Gastroesophageal sphincter (tissue), 3 donors: ENCODE measurements at regions not wholly inside any gene's neighbourhood (a gene's known extent, or its start where the extent isn't known, plus 50 kb on each side); places are given as distances from the start of the nearest gene placed in this dataset.

Source experiments
- EP300 ChIP-seq: sonication (generic); formaldehyde crosslinking; IDR thresholded peaks from one replicate; pipeline ENCODE4 v1.6.1; 2017; ENCODE audit warnings: antibody characterized with exemption, mild to moderate bottlenecking
- POLR2A ChIP-seq, 2 donors: fragments of 450-650 bp; IDR thresholded peaks; one replicate each; pipeline ENCODE4 v1.6.1; 2017; ENCODE audit warnings: antibody characterized with exemption in 2 of 2, mild to moderate bottlenecking in 2 of 2, moderate library complexity in 1 of 2
- POLR2AphosphoS5 ChIP-seq: sonication (generic); formaldehyde crosslinking; IDR thresholded peaks from one replicate; pipeline ENCODE4 v1.6.1; 2017; ENCODE audit warnings: antibody characterized with exemption
- TF ChIP-seq, protein P1 (sequence below), 4 experiments: fragments of 200-600 bp in 2 of 4; fragments of 450-650 bp in 2 of 4; sonication (generic) in 1 of 4; IDR thresholded peaks; one replicate each; pipeline ENCODE4 v1.5.1; 2017 to 2019; ENCODE audit warnings: antibody characterized with exemption in 4 of 4, mild to moderate bottlenecking in 2 of 4, moderate library complexity in 2 of 4

DNA sequence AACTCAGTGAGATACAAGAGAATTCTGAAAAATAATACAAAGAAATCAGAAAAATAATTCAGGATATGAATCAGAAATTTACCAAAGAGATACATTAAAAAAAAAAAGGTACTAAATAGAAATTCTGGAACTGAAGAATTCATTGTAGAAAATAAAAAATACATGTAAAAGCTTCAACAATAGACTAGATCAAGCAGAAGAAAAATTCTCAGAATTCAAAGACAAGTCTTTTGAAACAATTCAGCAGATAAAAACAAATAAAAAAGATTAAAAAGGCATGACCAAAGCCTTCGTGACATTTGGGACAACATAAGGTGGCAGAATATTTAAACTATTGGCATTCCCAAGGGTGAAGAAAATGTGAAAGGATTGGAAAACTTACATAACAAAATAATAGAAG lies 133.1 kb upstream of the CNOT2 start:
- TF ChIP-seq, protein P1, sequence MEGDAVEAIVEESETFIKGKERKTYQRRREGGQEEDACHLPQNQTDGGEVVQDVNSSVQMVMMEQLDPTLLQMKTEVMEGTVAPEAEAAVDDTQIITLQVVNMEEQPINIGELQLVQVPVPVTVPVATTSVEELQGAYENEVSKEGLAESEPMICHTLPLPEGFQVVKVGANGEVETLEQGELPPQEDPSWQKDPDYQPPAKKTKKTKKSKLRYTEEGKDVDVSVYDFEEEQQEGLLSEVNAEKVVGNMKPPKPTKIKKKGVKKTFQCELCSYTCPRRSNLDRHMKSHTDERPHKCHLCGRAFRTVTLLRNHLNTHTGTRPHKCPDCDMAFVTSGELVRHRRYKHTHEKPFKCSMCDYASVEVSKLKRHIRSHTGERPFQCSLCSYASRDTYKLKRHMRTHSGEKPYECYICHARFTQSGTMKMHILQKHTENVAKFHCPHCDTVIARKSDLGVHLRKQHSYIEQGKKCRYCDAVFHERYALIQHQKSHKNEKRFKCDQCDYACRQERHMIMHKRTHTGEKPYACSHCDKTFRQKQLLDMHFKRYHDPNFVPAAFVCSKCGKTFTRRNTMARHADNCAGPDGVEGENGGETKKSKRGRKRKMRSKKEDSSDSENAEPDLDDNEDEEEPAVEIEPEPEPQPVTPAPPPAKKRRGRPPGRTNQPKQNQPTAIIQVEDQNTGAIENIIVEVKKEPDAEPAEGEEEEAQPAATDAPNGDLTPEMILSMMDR (IDR thresholded peaks at IDR 0.05) = no peak
- no peak for TF ChIP-seq POLR2AphosphoS5
- TF ChIP-seq POLR2A (IDR thresholded peaks at IDR 0.05) = no peak
- no peak for TF ChIP-seq EP300
